Hepatocyte (in vitro differentiated cells): ENCODE measurements at regions not wholly inside any gene's neighbourhood (a gene's known extent, or its start where the extent isn't known, plus 50 kb on each side); places are given as distances from the start of the nearest gene placed in this dataset.

ENCODE experiments used
- DNase-seq: peaks from one replicate; pipeline ENCODE4 v3.0.0-alpha.2; 2016; ENCODE audit warnings: low spot score
- H2AFZ ChIP-seq: fragments of 200-600 bp; sonication (generic); 2 replicates; pipeline ENCODE4 v1.6.0; 2016; ENCODE audit warnings: antibody characterized with exemption, mild to moderate bottlenecking
- H3K27ac ChIP-seq: fragments of 200-600 bp; sonication (generic); 2 replicates; pipeline ENCODE4 v1.5.1; 2016; ENCODE audit warnings: mild to moderate bottlenecking
- H3K27me3 ChIP-seq: fragments of 200-600 bp; sonication (generic); 2 replicates; pipeline ENCODE4 v1.6.1; 2016
- H3K36me3 ChIP-seq: fragments of 200-600 bp; sonication (generic); replicated peaks from 2 replicates; pipeline ENCODE4 v1.5.1; 2016; ENCODE audit warnings: low read depth; ENCODE audit not compliant: insufficient read depth
- H3K4me1 ChIP-seq: fragments of 200-600 bp; sonication (generic); 2 replicates; pipeline ENCODE4 v1.5.1; 2016; ENCODE audit warnings: mild to moderate bottlenecking, moderate library complexity; ENCODE audit not compliant: insufficient read depth
- H3K4me2 ChIP-seq: fragments of 200-600 bp; sonication (generic); 2 replicates; pipeline ENCODE4 v1.6.0; 2016
- H3K4me3 ChIP-seq: fragments of 200-600 bp; sonication (generic); 2 replicates; pipeline ENCODE4 v1.5.1; 2016; ENCODE audit warnings: mild to moderate bottlenecking
- H3K79me2 ChIP-seq: fragments of 200-600 bp; sonication (generic); 2 replicates; pipeline ENCODE4 v1.6.0; 2017; ENCODE audit warnings: mild to moderate bottlenecking
- H3K9me2 ChIP-seq: fragments of 200-600 bp; sonication (generic); replicated peaks from 2 replicates; pipeline ENCODE4 v1.6.0; 2017; ENCODE audit warnings: mild to moderate bottlenecking; ENCODE audit not compliant: insufficient read depth
- H3K9me3 ChIP-seq: fragments of 200-600 bp; sonication (generic); 2 replicates; pipeline ENCODE4 v1.5.1; 2016; ENCODE audit warnings: low read depth, mild to moderate bottlenecking
- H4K20me1 ChIP-seq: fragments of 200-600 bp; sonication (generic); 2 replicates; pipeline ENCODE4 v1.6.0; 2016; ENCODE audit warnings: mild to moderate bottlenecking; ENCODE audit not compliant: insufficient read depth, poor library complexity, severe bottlenecking
- EZH2 ChIP-seq: fragments of 200-600 bp; sonication (generic); IDR thresholded peaks from 2 replicates; pipeline ENCODE4 v1.6.1; 2016; ENCODE audit warnings: antibody characterized with exemption, mild to moderate bottlenecking, borderline replicate concordance
- EZH2phosphoT487 ChIP-seq: fragments of 200-600 bp; sonication (generic); IDR thresholded peaks from one replicate; pipeline ENCODE4 v1.6.1; 2018; ENCODE audit warnings: antibody characterized with exemption, mild to moderate bottlenecking, low read depth, moderate library complexity; ENCODE audit not compliant: unreplicated experiment, severe bottlenecking
- whole genome bisulfite sequencing: methylation state at CpG from one replicate; pipeline ENCODE4 v1.1.6; 2016; ENCODE audit warnings: low lambda C conversion rate; ENCODE audit errors: missing lambda C conversion rate; 5-methylcytosine and 5-hydroxymethylcytosine counted together
- TF ChIP-seq, protein P1 (sequence below): fragments of 200-600 bp; sonication (generic); IDR thresholded peaks from 2 replicates; pipeline ENCODE4 v1.5.1; 2016; ENCODE audit warnings: antibody characterized with exemption, mild to moderate bottlenecking; ENCODE audit not compliant: poor library complexity

DNA sequence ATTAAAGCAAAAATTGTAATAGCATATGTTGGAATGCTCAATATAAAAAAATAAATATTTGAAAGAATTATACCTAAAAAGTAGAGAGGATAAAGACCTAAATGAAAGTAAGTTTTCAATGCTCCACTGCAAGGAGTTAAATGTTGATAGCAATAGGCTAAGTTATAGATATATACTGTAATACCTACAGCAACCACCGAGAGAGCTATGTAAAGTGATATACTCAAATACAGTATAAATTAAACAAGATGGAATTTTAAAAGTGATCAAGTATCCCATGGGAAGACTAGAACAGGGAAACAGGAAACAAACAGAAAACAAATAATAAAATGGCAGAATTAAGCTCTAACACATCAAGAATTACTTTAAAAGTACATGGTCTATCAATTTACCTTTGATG lies 73.9 kb downstream of the CASP3 start:
- no peak for DNase-seq
- 71% methylated on average over 1 of the region's 1 CpG for WGBS
- TF ChIP-seq EZH2phosphoT487 (no peak), EZH2 (no peak)
- TF ChIP-seq, protein P1, sequence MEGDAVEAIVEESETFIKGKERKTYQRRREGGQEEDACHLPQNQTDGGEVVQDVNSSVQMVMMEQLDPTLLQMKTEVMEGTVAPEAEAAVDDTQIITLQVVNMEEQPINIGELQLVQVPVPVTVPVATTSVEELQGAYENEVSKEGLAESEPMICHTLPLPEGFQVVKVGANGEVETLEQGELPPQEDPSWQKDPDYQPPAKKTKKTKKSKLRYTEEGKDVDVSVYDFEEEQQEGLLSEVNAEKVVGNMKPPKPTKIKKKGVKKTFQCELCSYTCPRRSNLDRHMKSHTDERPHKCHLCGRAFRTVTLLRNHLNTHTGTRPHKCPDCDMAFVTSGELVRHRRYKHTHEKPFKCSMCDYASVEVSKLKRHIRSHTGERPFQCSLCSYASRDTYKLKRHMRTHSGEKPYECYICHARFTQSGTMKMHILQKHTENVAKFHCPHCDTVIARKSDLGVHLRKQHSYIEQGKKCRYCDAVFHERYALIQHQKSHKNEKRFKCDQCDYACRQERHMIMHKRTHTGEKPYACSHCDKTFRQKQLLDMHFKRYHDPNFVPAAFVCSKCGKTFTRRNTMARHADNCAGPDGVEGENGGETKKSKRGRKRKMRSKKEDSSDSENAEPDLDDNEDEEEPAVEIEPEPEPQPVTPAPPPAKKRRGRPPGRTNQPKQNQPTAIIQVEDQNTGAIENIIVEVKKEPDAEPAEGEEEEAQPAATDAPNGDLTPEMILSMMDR = no peak
- Histone ChIP-seq H3K9me2 (no peaks in the 10 kb centered on the region), H3K4me3 (no peak overlapping the region), H4K20me1 (no peaks in the 10 kb centered on the region), H3K27me3 (no peaks in the 10 kb centered on the region), H3K79me2 (no peaks in the 10 kb centered on the region), H3K36me3 (no peaks in the 10 kb centered on the region), H3K4me1 (no peaks in the 10 kb centered on the region), H3K27ac (no peak overlapping the region), H2AFZ (no peak overlapping the region), H3K4me2 (no peak overlapping the region), H3K9me3 (no peaks in the 10 kb centered on the region)

DNA sequence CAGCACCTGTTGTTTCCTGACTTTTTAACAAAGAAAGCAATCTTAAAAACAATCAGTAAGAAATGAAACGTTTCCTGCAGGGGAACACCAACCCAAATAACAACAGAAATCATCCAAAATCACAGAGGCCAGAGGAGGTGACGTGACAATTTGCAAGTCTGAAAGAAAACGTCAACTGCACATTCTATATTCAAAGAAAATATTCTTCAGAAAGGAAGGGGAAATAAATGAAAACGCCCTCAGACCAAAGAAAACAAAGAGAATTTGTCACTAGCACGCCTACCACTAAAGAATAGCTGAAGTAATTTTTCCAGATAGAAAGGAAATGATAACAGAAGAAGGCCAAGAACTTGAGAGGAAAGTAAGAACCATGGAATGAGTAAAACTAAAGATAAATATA lies 74.4 kb downstream of the CASP3 start:
- H3K27ac ChIP-seq = no peak overlapping the region
- H3K36me3 ChIP-seq = no peaks in the 10 kb centered on the region
- H3K9me2 ChIP-seq = no peaks in the 10 kb centered on the region
- WGBS = 70% methylated on average over 5 of the region's 5 CpGs
- no peaks in the 10 kb centered on the region for H3K4me1 ChIP-seq
- no peak overlapping the region for H3K4me3 ChIP-seq
- TF ChIP-seq EZH2 (no peak), EZH2phosphoT487 (no peak)
- TF ChIP-seq, protein P1 = no peak
- H4K20me1 ChIP-seq = no peaks in the 10 kb centered on the region
- no peaks in the 10 kb centered on the region for H3K79me2 ChIP-seq
- no peak overlapping the region for H2AFZ ChIP-seq
- no peak for DNase-seq
- no peaks in the 10 kb centered on the region for H3K9me3 ChIP-seq
- H3K4me2 ChIP-seq = no peak overlapping the region
- no peaks in the 10 kb centered on the region for H3K27me3 ChIP-seq

DNA sequence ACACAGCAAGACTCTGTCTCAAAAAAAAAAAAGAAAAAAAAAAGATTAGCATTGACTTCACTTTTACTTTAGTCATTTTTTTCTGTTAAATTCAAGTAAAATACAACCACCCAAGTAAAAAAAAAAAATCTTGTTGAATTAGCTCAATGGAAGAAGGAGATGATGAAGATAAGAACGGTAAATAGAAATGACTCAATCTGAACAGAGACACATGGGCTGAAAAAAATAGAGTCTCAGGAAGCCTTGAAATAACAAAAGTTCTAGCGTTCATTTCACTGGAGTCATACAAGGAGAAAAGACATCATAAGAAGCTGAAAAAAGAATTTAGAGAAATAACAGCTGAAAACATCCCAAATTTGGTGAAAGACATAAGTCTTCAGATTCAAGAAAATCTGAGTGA lies 75.5 kb downstream of the CASP3 start:
- H3K9me2 ChIP-seq = no peaks in the 10 kb centered on the region
- TF ChIP-seq, protein P1 = no peak
- TF ChIP-seq EZH2 (no peak), EZH2phosphoT487 (no peak)
- no peaks in the 10 kb centered on the region for H4K20me1 ChIP-seq
- DNase-seq = no peak
- H3K36me3 ChIP-seq = no peaks in the 10 kb centered on the region
- H2AFZ ChIP-seq = no peak overlapping the region
- H3K9me3 ChIP-seq = no peaks in the 10 kb centered on the region
- H3K4me2 ChIP-seq = no peak overlapping the region
- H3K4me1 ChIP-seq = no peaks in the 10 kb centered on the region
- no peak overlapping the region for H3K27ac ChIP-seq
- H3K79me2 ChIP-seq = no peaks in the 10 kb centered on the region
- H3K4me3 ChIP-seq = no peak overlapping the region
- H3K27me3 ChIP-seq = no peaks in the 10 kb centered on the region
- 74% methylated on average over 2 of the region's 2 CpGs for WGBS

DNA sequence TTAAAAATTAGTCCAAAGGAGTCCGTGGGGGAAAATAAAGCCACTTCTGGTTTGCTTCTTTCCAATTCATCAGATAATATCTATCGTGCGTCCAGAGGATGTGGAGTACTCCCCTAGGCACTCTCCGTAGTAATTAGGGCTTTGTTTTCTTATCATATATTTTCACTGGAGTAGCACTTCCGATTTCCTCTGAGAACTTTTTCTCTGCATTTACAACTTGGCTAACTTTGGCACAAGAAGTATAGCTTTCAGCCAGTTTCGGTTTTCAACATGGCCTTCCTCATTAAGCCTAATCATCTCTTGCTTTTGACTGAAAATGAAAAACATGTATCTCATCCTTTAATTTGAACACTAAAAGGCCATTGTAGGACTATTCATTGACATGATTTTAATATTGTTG lies 80.5 kb downstream of the CASP3 start:
- Histone ChIP-seq H3K4me2 (no peak overlapping the region), H2AFZ (no peak overlapping the region), H4K20me1 (no peaks in the 10 kb centered on the region), H3K4me1 (no peaks in the 10 kb centered on the region), H3K9me2 (no peaks in the 10 kb centered on the region), H3K4me3 (no peak overlapping the region), H3K79me2 (no peaks in the 10 kb centered on the region), H3K27ac (no peak overlapping the region), H3K9me3 (no peaks in the 10 kb centered on the region), H3K36me3 (no peaks in the 10 kb centered on the region), H3K27me3 (no peaks in the 10 kb centered on the region)
- WGBS = 85% methylated on average over 6 of the region's 6 CpGs
- DNase-seq = no peak
- TF ChIP-seq EZH2phosphoT487 = no peak
- TF ChIP-seq, protein P1 = no peak
- TF ChIP-seq EZH2 = no peak
